ENCODE measurements at regions not wholly inside any gene's neighbourhood (a gene's known extent, or its start where the extent isn't known, plus 50 kb on each side); places are given as distances from the start of the nearest gene placed in this dataset.

DNA sequence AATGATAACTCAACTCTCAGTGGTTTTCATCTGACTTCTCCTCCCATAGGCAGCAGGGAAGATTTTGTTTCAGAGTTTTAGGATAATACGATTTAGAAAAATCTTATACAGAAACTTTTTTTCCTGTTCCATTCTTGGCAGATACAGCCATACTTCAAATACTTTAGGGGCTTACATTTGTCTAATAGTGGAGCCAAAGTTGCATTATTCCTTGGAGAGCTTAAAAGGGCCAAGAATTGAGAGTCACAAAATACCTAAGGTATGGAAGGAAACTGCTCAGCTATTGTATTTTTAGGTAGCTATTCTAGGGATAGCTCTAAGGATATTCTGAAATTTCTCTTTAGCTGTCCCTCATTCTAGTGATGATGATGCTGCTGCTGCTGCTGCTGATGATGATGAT, 132.9 kb upstream of the PTCHD1 start:
- TF ChIP-seq, protein P1, sequence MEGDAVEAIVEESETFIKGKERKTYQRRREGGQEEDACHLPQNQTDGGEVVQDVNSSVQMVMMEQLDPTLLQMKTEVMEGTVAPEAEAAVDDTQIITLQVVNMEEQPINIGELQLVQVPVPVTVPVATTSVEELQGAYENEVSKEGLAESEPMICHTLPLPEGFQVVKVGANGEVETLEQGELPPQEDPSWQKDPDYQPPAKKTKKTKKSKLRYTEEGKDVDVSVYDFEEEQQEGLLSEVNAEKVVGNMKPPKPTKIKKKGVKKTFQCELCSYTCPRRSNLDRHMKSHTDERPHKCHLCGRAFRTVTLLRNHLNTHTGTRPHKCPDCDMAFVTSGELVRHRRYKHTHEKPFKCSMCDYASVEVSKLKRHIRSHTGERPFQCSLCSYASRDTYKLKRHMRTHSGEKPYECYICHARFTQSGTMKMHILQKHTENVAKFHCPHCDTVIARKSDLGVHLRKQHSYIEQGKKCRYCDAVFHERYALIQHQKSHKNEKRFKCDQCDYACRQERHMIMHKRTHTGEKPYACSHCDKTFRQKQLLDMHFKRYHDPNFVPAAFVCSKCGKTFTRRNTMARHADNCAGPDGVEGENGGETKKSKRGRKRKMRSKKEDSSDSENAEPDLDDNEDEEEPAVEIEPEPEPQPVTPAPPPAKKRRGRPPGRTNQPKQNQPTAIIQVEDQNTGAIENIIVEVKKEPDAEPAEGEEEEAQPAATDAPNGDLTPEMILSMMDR (IDR thresholded peaks at IDR 0.05; ENCODE audit: low read depth, low read length), result no peak
- no peak for TF ChIP-seq EZH2phosphoT487 (IDR thresholded peaks at IDR 0.05; ENCODE audit: low read depth)

All from OCI-LY3 (cell line).